ENCODE measurements at regions not wholly inside any gene's neighbourhood (a gene's known extent, or its start where the extent isn't known, plus 50 kb on each side); places are given as distances from the start of the nearest gene placed in this dataset.
A peak's percentile ranks its signal among the peaks of the same experiment; 100 is the strongest.

GRCh38 chr5:34474573-34475021 lies 181.5 kb upstream of the RAI14 start:
- H3K4me1 Mint-ChIP-seq = no peaks in the 10 kb centered on the region
- H3K27ac Mint-ChIP-seq = no peak overlapping the region
- DNase-seq (peak in 1 of 2 donors; percentile 3), ATAC-seq (no peak)
- no peaks in the 10 kb centered on the region for H3K9me3 Mint-ChIP-seq
- no peak overlapping the region for H3K4me3 Mint-ChIP-seq
- H3K27me3 Mint-ChIP-seq = peaks cover 9% of the 10 kb centered on the region

- ATAC-seq = no peak
- no peaks in the 10 kb centered on the region for H3K9me3 Mint-ChIP-seq
- peaks cover 16% of the 10 kb centered on the region for H3K27me3 Mint-ChIP-seq
- H3K4me1 Mint-ChIP-seq = no peaks in the 10 kb centered on the region
- no peak for DNase-seq
- H3K27ac Mint-ChIP-seq = no peak overlapping the region
- no peak overlapping the region for H3K4me3 Mint-ChIP-seq
These were observed 180.7 kb upstream of the RAI14 start for GRCh38 chr5:34475249-34475966.

DNA sequence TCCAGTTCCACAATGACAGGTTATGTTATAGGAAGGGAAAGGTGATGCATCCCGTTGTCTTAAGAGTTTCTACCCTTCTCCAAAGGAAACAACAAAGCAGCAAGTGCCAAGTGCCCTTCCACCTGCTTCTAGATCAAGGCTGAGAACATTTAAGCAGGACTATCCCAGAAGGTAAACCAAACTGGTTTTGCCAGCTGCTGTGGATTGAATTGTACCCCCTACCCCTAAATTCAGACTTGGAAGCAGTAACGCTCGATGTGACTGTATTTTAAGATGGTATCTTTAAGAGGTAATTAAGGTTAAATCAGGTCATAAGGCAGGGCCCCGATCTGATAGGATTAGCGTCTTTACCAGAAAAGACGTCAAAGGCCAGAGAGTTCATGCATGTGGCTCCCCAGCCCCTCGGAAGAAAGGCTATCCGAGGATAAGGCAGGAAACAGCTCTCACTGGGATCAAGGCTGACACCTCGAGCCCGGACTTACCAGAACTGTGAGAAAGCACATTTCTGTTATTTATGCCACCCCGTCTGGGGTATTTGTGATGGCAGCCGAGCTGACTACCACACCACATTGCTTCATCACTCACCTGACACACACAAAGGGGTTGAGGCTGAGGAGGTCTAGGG lies 179.1 kb upstream of the RAI14 start:
- H3K27me3 Mint-ChIP-seq = peaks cover 26% of the 10 kb centered on the region
- no peak for DNase-seq
- ATAC-seq = no peak
- no peaks in the 10 kb centered on the region for H3K9me3 Mint-ChIP-seq
- no peak overlapping the region for H3K27ac Mint-ChIP-seq
- H3K4me1 Mint-ChIP-seq = no peaks in the 10 kb centered on the region
- no peak overlapping the region for H3K4me3 Mint-ChIP-seq

DNA sequence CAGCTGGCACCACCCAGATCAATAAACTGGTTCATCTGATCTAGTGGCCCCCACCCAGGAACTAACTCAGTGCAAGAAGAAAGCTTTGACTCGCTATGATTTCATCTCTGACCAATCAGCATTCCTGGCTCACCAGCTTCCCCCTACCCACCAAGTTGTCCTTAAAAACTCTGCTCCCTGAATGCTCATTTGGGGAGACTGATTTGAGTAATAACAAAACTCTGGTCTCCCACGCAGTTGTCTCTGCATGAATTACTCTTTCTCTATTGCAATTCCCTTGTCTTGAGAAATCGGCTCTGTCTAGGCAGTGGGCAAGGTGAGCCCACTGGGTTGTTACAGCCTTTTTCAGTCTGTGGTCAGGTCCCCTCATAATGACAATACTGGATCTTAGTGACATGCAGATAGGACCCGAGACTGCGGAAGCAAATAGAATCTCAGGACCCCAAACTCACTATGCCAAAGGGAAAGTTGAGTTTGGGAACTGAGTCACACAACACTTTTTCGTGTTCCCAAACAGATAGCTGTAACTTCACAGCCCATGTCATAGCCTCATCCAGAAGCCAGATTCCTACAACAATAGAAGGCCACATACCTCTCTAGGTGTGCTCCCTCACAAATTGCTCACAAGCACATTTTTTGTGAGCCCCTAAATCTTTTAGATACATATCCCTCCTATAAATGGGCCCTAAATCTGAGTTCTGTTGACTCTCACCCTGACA lies 175.2 kb upstream of the RAI14 start:
- H3K4me1 Mint-ChIP-seq = no peaks in the 10 kb centered on the region
- H3K27ac Mint-ChIP-seq = no peak overlapping the region
- no peaks in the 10 kb centered on the region for H3K9me3 Mint-ChIP-seq
- peaks cover 31% of the 10 kb centered on the region for H3K27me3 Mint-ChIP-seq
- ATAC-seq = no peak
- H3K4me3 Mint-ChIP-seq = no peak overlapping the region
- no peak for DNase-seq

GRCh38 chr5:34483442-34484033 lies 172.6 kb upstream of the RAI14 start:
- no peak for DNase-seq
- ATAC-seq = no peak
- Mint-ChIP-seq H3K4me3 (no peak overlapping the region), H3K27me3 (peaks cover 54% of the 10 kb centered on the region), H3K27ac (no peak overlapping the region), H3K4me1 (no peaks in the 10 kb centered on the region), H3K9me3 (no peaks in the 10 kb centered on the region)

- Mint-ChIP-seq H3K9me3 (no peaks in the 10 kb centered on the region), H3K27ac (no peak overlapping the region), H3K4me1 (no peaks in the 10 kb centered on the region), H3K27me3 (peaks cover 52% of the 10 kb centered on the region), H3K4me3 (no peak overlapping the region)
- ATAC-seq = no peak
- DNase-seq = no peak
These were observed 171.8 kb upstream of the RAI14 start for GRCh38 chr5:34484216-34484920.

DNA sequence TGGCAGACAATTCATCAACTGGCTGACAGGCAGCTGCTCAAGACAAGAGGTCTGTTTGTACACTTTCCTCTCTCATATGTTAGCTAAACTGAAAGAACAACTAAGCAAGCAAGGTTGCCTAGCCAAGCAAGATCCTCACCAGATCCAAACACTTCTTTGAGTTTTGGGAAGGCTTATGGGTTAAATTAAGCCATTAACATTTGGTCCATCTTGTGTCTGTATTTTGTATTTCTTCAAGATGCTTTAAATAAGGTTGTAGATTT lies 170.4 kb upstream of the RAI14 start:
- ATAC-seq = no peak
- Mint-ChIP-seq H3K4me3 (no peak overlapping the region), H3K4me1 (no peaks in the 10 kb centered on the region), H3K9me3 (no peaks in the 10 kb centered on the region), H3K27me3 (peaks cover 55% of the 10 kb centered on the region), H3K27ac (no peak overlapping the region)
- DNase-seq = no peak

GRCh38 chr5:34486160-34486848 lies 169.8 kb upstream of the RAI14 start:
- ATAC-seq (peak; percentile 35), DNase-seq (peak; percentile 46 to 60)
- Mint-ChIP-seq H3K4me3 (no peak overlapping the region), H3K9me3 (no peaks in the 10 kb centered on the region), H3K4me1 (no peaks in the 10 kb centered on the region), H3K27me3 (peaks cover 59% of the 10 kb centered on the region), H3K27ac (no peak overlapping the region)

DNA sequence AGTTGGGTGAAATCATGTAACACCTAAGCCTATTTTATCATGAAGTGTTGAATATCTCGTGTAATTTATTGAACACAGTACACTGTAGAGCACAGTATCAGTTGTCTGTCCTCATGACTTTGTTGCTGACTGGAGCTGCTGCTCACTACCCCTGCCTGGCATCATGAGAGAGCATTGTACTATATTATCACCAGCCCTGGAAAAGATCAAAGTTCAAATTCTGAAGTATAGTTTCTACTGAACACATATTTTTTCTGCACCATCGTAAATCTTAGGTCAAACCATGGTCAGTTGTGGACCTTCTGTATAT lies 169.3 kb upstream of the RAI14 start:
- no peak for DNase-seq
- H3K4me1 Mint-ChIP-seq = no peaks in the 10 kb centered on the region
- no peaks in the 10 kb centered on the region for H3K9me3 Mint-ChIP-seq
- no peak for ATAC-seq
- H3K27ac Mint-ChIP-seq = no peak overlapping the region
- H3K4me3 Mint-ChIP-seq = no peak overlapping the region
- peaks cover 54% of the 10 kb centered on the region for H3K27me3 Mint-ChIP-seq

GRCh38 chr5:34487159-34487879 lies 168.8 kb upstream of the RAI14 start:
- H3K27me3 Mint-ChIP-seq = peaks cover 49% of the 10 kb centered on the region
- H3K4me1 Mint-ChIP-seq = no peaks in the 10 kb centered on the region
- H3K27ac Mint-ChIP-seq = no peak overlapping the region
- H3K4me3 Mint-ChIP-seq = no peak overlapping the region
- DNase-seq (no peak), ATAC-seq (no peak)
- H3K9me3 Mint-ChIP-seq = no peaks in the 10 kb centered on the region

- H3K4me1 Mint-ChIP-seq = no peaks in the 10 kb centered on the region
- H3K4me3 Mint-ChIP-seq = no peak overlapping the region
- no peaks in the 10 kb centered on the region for H3K9me3 Mint-ChIP-seq
- H3K27me3 Mint-ChIP-seq = peaks cover 48% of the 10 kb centered on the region
- H3K27ac Mint-ChIP-seq = no peak overlapping the region
- DNase-seq = no peak
- ATAC-seq = no peak
These were observed 168.2 kb upstream of the RAI14 start for GRCh38 chr5:34487956-34488355.

- Mint-ChIP-seq H3K27ac (no peak overlapping the region), H3K27me3 (peaks cover 48% of the 10 kb centered on the region), H3K9me3 (no peaks in the 10 kb centered on the region), H3K4me3 (no peak overlapping the region), H3K4me1 (no peaks in the 10 kb centered on the region)
- ATAC-seq = no peak
- no peak for DNase-seq
These were observed 167.1 kb upstream of the RAI14 start for GRCh38 chr5:34488984-34489383.

DNA sequence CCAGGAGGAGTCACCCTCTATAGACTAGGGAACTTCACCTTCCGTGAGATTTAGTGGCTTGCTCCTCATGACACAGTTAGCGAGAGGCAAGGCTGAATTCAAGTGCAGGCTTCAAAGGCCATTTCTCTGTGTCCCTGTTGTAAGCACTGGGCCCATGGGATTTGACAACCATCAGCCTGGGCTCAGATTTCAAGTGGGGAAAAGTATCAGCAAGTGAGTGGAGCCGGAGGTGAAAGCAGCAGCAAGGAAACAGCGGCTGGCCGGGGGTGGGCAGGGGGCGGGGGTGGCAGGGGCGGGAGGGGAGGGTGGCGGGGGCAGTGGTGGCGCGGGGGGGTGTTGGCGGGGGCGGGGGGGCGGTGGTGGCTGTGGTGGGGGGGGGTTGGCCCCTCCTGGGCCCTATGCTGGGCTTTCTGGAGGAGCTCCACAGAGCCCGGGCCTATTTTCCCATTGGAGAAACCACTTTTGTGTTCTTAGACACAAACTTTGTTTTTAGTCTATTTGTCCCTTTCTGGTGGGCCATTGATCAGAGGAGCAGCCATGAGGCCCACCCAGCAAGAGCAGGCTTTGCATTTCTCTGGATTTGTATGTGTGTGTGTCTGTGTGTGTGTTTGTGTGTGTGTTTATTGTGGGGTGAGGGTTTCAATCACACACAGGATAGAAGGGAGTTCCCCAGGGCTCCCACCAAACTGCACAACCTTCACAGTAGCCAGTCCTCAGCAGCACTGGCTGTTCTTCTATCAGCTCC lies 165.4 kb upstream of the RAI14 start:
- Mint-ChIP-seq H3K9me3 (no peaks in the 10 kb centered on the region), H3K4me3 (no peak overlapping the region), H3K4me1 (no peaks in the 10 kb centered on the region), H3K27me3 (peaks cover 59% of the 10 kb centered on the region), H3K27ac (no peak overlapping the region)
- peak; percentile 40 for ATAC-seq
- no peak for DNase-seq

DNA sequence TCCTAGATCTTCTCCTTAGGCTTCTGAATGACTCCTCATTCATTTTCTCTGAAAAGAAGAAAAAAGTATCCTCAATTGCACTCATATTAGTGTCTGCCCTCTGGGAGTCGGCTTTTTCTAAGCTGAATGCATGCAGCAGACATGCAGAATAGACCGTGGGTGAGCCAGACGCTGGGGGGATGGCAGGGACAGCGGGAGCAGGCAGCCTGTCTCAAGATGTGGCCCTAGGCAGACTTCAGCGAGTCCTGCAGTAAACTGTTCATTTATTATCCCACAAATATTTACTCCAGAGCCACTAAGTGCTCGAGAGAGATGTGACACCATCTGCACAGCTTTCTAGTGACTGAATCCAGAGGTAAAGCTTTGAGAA lies 164.9 kb upstream of the RAI14 start:
- ATAC-seq = no peak

More for the DNA sequence above, 164.9 kb upstream of the RAI14 start:
- H3K27me3 Mint-ChIP-seq = peaks cover 55% of the 10 kb centered on the region
- no peaks in the 10 kb centered on the region for H3K4me1 Mint-ChIP-seq
- H3K27ac Mint-ChIP-seq = no peak overlapping the region
- no peak overlapping the region for H3K4me3 Mint-ChIP-seq
- DNase-seq = no peak
- no peaks in the 10 kb centered on the region for H3K9me3 Mint-ChIP-seq

Data from stimulated activated naive CD8-positive, alpha-beta T cell treated with anti-CD3 and anti-CD28 coated beads, Interleukin-15, amount 100 ng/mL, for 72 hours (primary cell).